ENCODE measurements at regions not wholly inside any gene's neighbourhood (a gene's known extent, or its start where the extent isn't known, plus 50 kb on each side); places are given as distances from the start of the nearest gene placed in this dataset.

- TF ChIP-seq CTCF (IDR thresholded peaks at IDR 0.05; ENCODE audit: low read depth, low read length): no peak
Observed at GRCh38 chr10:43963793-43964425, 315.2 kb upstream of the ZNF32 start.

GRCh38 chr10:43963379-43963778 is 314.7 kb upstream of the ZNF32 start:
- TF ChIP-seq CTCF (IDR thresholded peaks at IDR 0.05; ENCODE audit: low read depth, low read length): no peak

More at GRCh38 chr10:43963793-43964425, 315.2 kb upstream of the ZNF32 start:
- DNase-seq (ENCODE audit: extremely low read depth, low read depth): no peak

GRCh38 chr10:43962346-43963191 is 313.9 kb upstream of the ZNF32 start:
- DNase-seq (ENCODE audit: extremely low read depth, low read depth): peak; percentile 38
- TF ChIP-seq CTCF (IDR thresholded peaks at IDR 0.05; ENCODE audit: low read depth, low read length): no peak

More at GRCh38 chr10:43963379-43963778, 314.7 kb upstream of the ZNF32 start:
- no peak for DNase-seq (ENCODE audit: extremely low read depth, low read depth)

GRCh38 chr10:43961523-43962345 is 313.1 kb upstream of the ZNF32 start:
- no peak for TF ChIP-seq CTCF (IDR thresholded peaks at IDR 0.05; ENCODE audit: low read depth, low read length)
- no peak for DNase-seq (ENCODE audit: extremely low read depth, low read depth)

- TF ChIP-seq CTCF (IDR thresholded peaks at IDR 0.05; ENCODE audit: low read depth, low read length): no peak
- no peak for DNase-seq (ENCODE audit: extremely low read depth, low read depth)
Observed at GRCh38 chr10:43960981-43961380, 312.3 kb upstream of the ZNF32 start.

- no peak for TF ChIP-seq CTCF (IDR thresholded peaks at IDR 0.05; ENCODE audit: low read depth, low read length)
- DNase-seq (ENCODE audit: extremely low read depth, low read depth): no peak
Observed at GRCh38 chr10:43960477-43960876, 311.8 kb upstream of the ZNF32 start.

GRCh38 chr10:43960135-43960415 is 311.4 kb upstream of the ZNF32 start:
- TF ChIP-seq CTCF (IDR thresholded peaks at IDR 0.05; ENCODE audit: low read depth, low read length): no peak

More at GRCh38 chr10:43960135-43960415, 311.4 kb upstream of the ZNF32 start:
- no peak for DNase-seq (ENCODE audit: extremely low read depth, low read depth)
